Right lobe of liver (tissue), 4 donors: ENCODE measurements at regions not wholly inside any gene's neighbourhood (a gene's known extent, or its start where the extent isn't known, plus 50 kb on each side); places are given as distances from the start of the nearest gene placed in this dataset.

Experiments used
- POLR2A ChIP-seq: fragments of 450-650 bp; IDR thresholded peaks from one replicate; pipeline ENCODE4 v1.6.1; 2017; ENCODE audit warnings: antibody characterized with exemption, mild to moderate bottlenecking
- TF ChIP-seq, protein P1 (sequence below), 4 donors: fragments of 200-600 bp in 3 of 4; fragments of 450-650 bp in 1 of 4; IDR thresholded peaks; one replicate each; pipeline versions ENCODE4 v1.5.1 to v1.8.0; 2016 to 2022; ENCODE audit warnings: antibody characterized with exemption in 4 of 4, mild to moderate bottlenecking in 2 of 4
- donor health status: DM: no; HTN: no; CAD: no.
- donor health status: DM: no; HTN: no; CAD: no.
- donor health status: DM: no; HTN: yes; CAD: no.

DNA sequence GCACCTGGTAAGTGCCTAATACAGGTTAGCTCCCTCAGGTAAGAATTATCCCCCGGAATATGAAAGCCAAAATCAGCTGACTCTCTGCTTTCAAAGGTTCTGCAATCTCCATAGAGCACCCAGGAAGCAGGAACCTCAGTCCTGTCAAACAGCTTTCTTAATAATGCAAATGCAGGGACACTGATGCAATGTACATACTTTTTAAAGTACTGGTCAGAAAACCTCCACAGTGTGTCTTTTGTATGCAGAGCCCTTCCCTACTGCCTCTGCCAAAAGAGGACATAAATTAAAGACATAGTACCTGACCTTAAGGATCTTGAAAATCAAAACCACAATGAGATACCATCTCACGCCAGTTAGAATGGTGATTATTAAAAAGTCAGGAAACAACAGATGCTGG is 365.0 kb upstream of the KAZN start:
- no peak for TF ChIP-seq POLR2A
- TF ChIP-seq, protein P1, sequence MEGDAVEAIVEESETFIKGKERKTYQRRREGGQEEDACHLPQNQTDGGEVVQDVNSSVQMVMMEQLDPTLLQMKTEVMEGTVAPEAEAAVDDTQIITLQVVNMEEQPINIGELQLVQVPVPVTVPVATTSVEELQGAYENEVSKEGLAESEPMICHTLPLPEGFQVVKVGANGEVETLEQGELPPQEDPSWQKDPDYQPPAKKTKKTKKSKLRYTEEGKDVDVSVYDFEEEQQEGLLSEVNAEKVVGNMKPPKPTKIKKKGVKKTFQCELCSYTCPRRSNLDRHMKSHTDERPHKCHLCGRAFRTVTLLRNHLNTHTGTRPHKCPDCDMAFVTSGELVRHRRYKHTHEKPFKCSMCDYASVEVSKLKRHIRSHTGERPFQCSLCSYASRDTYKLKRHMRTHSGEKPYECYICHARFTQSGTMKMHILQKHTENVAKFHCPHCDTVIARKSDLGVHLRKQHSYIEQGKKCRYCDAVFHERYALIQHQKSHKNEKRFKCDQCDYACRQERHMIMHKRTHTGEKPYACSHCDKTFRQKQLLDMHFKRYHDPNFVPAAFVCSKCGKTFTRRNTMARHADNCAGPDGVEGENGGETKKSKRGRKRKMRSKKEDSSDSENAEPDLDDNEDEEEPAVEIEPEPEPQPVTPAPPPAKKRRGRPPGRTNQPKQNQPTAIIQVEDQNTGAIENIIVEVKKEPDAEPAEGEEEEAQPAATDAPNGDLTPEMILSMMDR (IDR thresholded peaks at IDR 0.05), result no peak
